Thymus (tissue), 11 donors: ENCODE measurements at regions not wholly inside any gene's neighbourhood (a gene's known extent, or its start where the extent isn't known, plus 50 kb on each side); places are given as distances from the start of the nearest gene placed in this dataset.

ENCODE experiments used
- DNase-seq, 9 donors: peaks; one replicate each; pipeline ENCODE4 v3.0.0-alpha.2; 2013; ENCODE audit warnings: low spot score in 9 of 9, low read depth in 6 of 9, missing footprints in 1 of 9
- H3K27ac ChIP-seq, 2 donors: one replicate each; pipeline ENCODE4 v1.5.1; 2013; ENCODE audit warnings: control low read depth in 1 of 2, low read depth in 1 of 2, low read length in 1 of 2, mild to moderate bottlenecking in 1 of 2, moderate library complexity in 1 of 2
- H3K27me3 ChIP-seq, 2 donors: one replicate each; pipeline ENCODE4 v1.5.1; 2013; ENCODE audit warnings: low read length in 1 of 2; ENCODE audit not compliant: control insufficient read depth in 2 of 2, insufficient read depth in 1 of 2
- H3K36me3 ChIP-seq, 2 donors: one replicate each; pipeline ENCODE4 v1.5.1; 2013; ENCODE audit warnings: low read length in 1 of 2, mild to moderate bottlenecking in 1 of 2, moderate library complexity in 1 of 2; ENCODE audit not compliant: control insufficient read depth in 2 of 2, insufficient read depth in 2 of 2
- H3K4me1 ChIP-seq, 2 donors: one replicate each; pipeline ENCODE4 v1.5.1; 2013; ENCODE audit warnings: low read length in 2 of 2; ENCODE audit not compliant: control insufficient read depth in 2 of 2, insufficient read depth in 2 of 2
- H3K4me3 ChIP-seq, 2 donors: one replicate each; pipeline ENCODE4 v1.5.1; 2013; ENCODE audit warnings: low read length in 2 of 2, control low read depth in 1 of 2, mild to moderate bottlenecking in 1 of 2
- H3K9me3 ChIP-seq, 2 donors: one replicate each; pipeline ENCODE4 v1.5.1; 2013; ENCODE audit warnings: low read length in 1 of 2, mild to moderate bottlenecking in 1 of 2; ENCODE audit not compliant: control insufficient read depth in 2 of 2, insufficient read depth in 1 of 2
- WGBS: extraction: QIAGEN DNeasy Blood & Tissue Kit; methylation state at CpG from one replicate; pipeline ENCODE4 v1.1.7; 2013; 5-methylcytosine and 5-hydroxymethylcytosine counted together
- donor health status: healthy.

DNA sequence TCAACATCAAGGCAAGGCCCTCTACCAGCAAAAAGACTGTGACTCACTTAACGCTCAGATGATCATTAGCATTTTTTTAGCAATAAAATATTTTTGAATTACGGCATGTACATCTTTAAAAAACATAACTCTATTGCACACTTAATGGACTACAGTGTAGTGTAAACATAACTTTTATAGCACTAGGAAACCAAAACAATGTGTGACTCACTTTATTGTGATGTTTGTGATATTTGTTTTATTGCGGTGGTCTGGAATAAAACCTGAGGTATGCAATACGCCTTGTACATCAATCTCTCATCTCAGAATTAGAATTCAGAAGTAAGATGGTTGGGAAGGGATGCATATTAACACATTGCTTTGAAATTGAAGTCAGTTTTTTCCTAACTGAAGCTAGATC lies 106.9 kb upstream of the PTCH1 start:
- WGBS, result 97% methylated on average over 4 of the region's 4 CpGs
- Histone ChIP-seq H3K4me3 (no peak overlapping the region), H3K9me3 (peaks cover 0 to 13% of the 10 kb centered on the region in 2 donors), H3K4me1 (no peaks in the 10 kb centered on the region), H3K27ac (no peak overlapping the region), H3K27me3 (peaks cover 0 to 18% of the 10 kb centered on the region in 2 donors), H3K36me3 (no peaks in the 10 kb centered on the region)
- no peak for DNase-seq

DNA sequence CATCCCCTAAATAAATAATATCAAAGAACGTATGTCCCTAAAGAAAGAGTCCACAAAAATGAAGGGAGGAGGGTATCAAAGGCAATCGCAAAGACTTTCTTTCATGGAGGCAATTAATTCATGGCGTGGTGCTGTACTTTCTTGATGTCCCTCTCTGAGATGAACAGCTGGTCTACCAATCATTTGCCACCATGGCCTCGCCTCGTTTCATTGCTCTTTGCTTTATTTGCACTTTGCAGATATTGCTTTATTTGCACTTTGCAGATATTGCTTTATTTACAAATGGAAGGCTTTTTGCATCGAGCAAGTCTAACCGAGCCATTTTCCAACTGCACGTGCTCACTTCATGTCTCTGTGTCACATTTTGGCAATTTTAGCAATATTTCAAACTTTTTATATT lies 104.0 kb upstream of the PTCH1 start:
- peaks cover 0 to 3% of the 10 kb centered on the region in 2 donors for H3K27me3 ChIP-seq
- H3K9me3 ChIP-seq, result peaks cover 0 to 2% of the 10 kb centered on the region in 2 donors
- H3K27ac ChIP-seq, result no peak overlapping the region
- DNase-seq, result no peak
- no peaks in the 10 kb centered on the region for H3K4me1 ChIP-seq
- H3K4me3 ChIP-seq, result no peak overlapping the region
- no peaks in the 10 kb centered on the region for H3K36me3 ChIP-seq
- 97% methylated on average over 8 of the region's 8 CpGs for WGBS

DNA sequence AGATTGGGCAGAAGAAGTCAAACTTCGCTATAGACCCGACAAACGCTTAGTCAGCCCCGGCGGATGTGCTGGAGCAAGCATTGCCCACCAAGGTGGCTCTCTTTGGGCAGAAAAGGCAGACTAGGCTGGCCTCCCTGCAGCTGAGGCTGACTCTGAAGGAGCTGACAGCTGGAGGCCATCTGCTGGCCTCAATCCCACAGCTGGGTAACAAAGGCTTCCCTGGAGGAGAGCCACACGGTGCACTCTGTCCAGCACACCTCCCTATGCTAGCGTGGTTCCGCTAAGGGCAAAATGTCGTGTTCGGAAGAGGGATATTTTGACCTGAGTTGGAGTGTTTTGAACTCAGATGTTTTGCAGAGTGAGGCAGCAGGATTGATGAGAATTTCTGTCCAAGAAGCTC lies 103.5 kb upstream of the PTCH1 start:
- 96% methylated on average over 10 of the region's 10 CpGs for WGBS
- Histone ChIP-seq H3K4me3 (no peak overlapping the region), H3K9me3 (peaks cover 0 to 2% of the 10 kb centered on the region in 2 donors), H3K4me1 (no peaks in the 10 kb centered on the region), H3K36me3 (no peaks in the 10 kb centered on the region), H3K27me3 (peaks cover 0 to under 1% of the 10 kb centered on the region in 2 donors), H3K27ac (no peak overlapping the region)
- DNase-seq, result no peak

DNA sequence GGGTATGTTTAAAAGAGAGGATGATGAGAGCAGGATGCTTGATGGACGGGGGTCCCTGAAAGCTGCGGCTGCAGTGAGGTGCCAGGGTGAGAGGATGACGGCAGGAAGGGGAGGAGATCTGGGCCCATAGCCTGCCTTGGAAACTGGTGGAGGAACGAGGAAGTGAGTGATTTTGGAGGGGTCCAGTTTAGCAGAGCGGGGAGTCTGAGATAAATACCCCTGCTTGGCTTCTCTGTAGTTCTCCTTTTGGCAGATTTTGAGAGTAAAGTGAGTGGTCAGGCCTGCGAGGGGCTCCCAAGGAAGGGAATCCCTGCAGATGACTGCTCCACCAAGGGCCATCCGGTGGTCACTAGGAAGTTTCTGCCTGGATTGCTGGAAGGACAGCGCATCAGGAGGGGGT lies 98.5 kb upstream of the PTCH1 start:
- WGBS, result 72% methylated on average over 8 of the region's 8 CpGs
- Histone ChIP-seq H3K4me3 (no peak overlapping the region), H3K9me3 (no peaks in the 10 kb centered on the region), H3K27ac (no peak overlapping the region), H3K36me3 (no peaks in the 10 kb centered on the region), H3K4me1 (no peaks in the 10 kb centered on the region), H3K27me3 (no peaks in the 10 kb centered on the region)
- no peak for DNase-seq

DNA sequence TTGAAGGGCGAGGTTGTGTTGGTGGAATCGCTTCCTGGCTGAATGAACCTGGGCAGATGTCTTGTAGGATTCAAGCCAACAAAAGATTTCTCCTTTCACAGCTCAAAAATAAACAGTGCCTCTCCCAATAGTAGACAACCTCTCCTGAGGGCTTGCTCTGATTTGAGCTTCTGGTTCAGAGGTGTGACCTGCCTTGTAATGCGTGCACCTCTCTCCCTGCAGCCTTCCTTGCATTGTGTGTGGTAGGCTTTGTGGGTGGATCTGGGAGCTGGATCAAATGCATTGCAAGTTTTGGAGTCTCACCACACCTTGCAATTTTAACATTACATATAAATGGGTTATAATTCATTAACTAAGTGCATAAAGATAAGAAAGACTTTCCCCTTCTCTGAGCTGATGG lies 96.9 kb upstream of the PTCH1 start:
- no peak overlapping the region for H3K4me3 ChIP-seq
- DNase-seq, result no peak
- no peaks in the 10 kb centered on the region for H3K4me1 ChIP-seq

DNA sequence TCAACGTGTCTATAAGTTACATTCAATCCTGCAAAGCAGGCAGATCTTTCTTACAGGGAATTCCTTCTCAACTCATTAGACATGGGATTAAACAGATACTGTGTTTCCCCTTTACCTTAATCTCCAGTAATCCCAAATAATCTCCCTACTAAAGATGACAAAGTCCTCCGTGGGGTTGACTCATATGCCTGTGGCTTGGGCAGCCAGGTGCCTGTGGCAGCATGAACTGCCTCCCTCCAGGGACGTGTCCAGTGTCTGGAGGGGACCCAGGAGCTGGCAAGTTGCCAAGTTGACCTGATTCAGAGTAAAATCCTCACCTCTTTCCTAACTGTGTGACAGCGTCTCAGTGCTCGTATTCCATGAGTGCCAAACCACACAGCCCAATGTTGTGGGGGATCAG lies 94.6 kb upstream of the PTCH1 start:
- no peaks in the 10 kb centered on the region for H3K36me3 ChIP-seq
- no peak for DNase-seq
- H3K27me3 ChIP-seq, result no peaks in the 10 kb centered on the region
- H3K4me1 ChIP-seq, result no peaks in the 10 kb centered on the region
- 82% methylated on average over 5 of the region's 5 CpGs for WGBS
- H3K9me3 ChIP-seq, result no peaks in the 10 kb centered on the region
- no peak overlapping the region for H3K27ac ChIP-seq
- H3K4me3 ChIP-seq, result no peak overlapping the region

More for the DNA sequence above, 96.9 kb upstream of the PTCH1 start:
- Histone ChIP-seq H3K9me3 (no peaks in the 10 kb centered on the region), H3K36me3 (no peaks in the 10 kb centered on the region), H3K27ac (no peak overlapping the region), H3K27me3 (no peaks in the 10 kb centered on the region)
- WGBS, result 97% methylated on average over 3 of the region's 3 CpGs

DNA sequence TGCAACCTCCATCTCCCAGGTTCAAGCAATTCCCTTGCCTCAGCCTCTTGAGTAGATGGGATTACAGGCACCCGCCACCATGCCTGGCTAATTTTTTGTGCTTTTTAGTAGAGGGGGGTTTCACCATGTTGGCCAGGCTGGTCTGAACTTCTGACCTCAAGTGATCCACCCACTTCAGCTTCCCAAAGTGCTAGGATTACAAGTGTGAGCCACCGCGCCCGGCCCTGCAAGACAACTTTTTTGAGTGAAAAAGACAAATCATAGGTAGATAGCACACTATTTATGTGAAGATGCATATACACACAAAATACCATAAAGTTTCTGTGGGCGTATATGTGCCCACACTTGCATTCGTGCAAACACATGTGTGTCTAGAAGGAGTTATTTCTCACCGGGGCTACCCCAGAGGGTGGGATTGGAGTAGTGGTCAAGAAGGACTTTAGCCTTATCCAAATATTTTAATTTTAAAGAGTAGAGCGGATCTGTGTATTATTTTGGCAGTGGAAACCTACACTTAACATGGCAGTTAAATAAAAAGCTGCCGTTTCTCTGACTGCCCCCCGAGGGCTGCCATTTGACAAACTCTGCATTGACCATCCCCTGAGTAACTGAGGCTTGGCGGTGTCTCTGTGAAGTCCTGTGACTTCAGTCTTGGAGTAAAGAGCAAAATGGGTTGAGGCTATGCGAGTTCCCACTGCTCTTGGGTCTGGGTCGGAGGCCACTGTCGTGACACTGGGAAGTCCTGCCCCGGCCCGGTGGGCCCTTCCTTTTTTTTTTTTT lies 93.4 kb upstream of the PTCH1 start:
- no peaks in the 10 kb centered on the region for H3K27me3 ChIP-seq
- H3K36me3 ChIP-seq, result no peaks in the 10 kb centered on the region
- peaks cover 0 to 1% of the 10 kb centered on the region in 2 donors for H3K9me3 ChIP-seq
- H3K4me3 ChIP-seq, result no peak overlapping the region
- no peak overlapping the region for H3K27ac ChIP-seq
- no peak for DNase-seq
- H3K4me1 ChIP-seq, result no peaks in the 10 kb centered on the region
- 98% methylated on average over 16 of the region's 16 CpGs for WGBS

DNA sequence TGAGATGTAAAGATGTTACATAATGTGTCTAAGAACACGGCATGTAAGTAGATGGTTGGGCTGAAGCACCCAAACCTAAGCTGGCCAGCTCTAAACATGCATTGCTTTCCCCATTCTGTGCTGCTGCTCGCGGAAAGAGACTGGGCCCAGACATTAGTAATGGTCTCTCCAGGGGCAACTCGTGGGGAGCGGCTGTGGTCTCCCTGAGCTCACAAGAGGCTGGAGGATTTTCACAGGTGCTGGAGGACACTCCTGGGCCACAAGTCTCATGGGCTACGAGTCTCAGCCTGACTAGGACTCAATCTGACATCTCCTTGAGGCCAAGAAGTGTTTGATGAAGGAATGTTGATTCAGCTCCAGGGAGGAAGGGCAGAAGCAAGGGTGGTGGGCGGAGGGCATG lies 92.7 kb upstream of the PTCH1 start:
- WGBS, result 91% methylated on average over 7 of the region's 7 CpGs
- Histone ChIP-seq H3K36me3 (no peaks in the 10 kb centered on the region), H3K27ac (no peak overlapping the region), H3K4me1 (no peaks in the 10 kb centered on the region), H3K4me3 (no peak overlapping the region), H3K27me3 (no peaks in the 10 kb centered on the region), H3K9me3 (peaks cover 0 to 1% of the 10 kb centered on the region in 2 donors)
- DNase-seq, result no peak

DNA sequence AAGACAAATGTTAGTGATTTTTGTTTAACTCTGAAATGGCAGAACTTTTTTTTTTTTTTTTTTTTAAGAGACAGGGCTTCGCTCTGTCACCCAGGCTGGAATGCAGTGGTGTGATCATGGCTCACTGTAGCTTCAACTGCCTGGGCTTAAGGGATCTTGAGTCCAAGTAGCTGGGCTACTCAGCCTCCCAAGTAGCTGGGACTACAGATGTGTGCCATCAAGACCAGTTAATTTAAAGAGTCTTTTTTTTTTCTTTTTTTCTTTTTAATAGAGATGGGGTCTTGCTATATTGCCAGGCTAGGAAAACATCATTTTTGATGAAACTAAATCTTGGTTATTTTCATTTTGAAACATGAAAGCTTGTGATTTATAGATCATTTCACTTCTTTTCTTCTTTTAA lies 91.6 kb upstream of the PTCH1 start:
- WGBS, result 95% methylated on average over 1 of the region's 1 CpG
- peaks cover 0 to 2% of the 10 kb centered on the region in 2 donors for H3K27me3 ChIP-seq
- no peak overlapping the region for H3K27ac ChIP-seq
- no peak for DNase-seq
- H3K36me3 ChIP-seq, result no peaks in the 10 kb centered on the region
- H3K4me1 ChIP-seq, result no peaks in the 10 kb centered on the region
- H3K4me3 ChIP-seq, result no peak overlapping the region
- peaks cover 0 to 1% of the 10 kb centered on the region in 2 donors for H3K9me3 ChIP-seq
